ENCODE measurements at regions not wholly inside any gene's neighbourhood (a gene's known extent, or its start where the extent isn't known, plus 50 kb on each side); places are given as distances from the start of the nearest gene placed in this dataset.

- WGBS, result 81% methylated on average over 5 of the region's 5 CpGs
- H3K9me3 ChIP-seq (ENCODE audit: insufficient read depth, low read depth, low read length), result no peaks in the 10 kb centered on the region
- no peak overlapping the region for H3K27ac ChIP-seq (ENCODE audit: low read depth, low read length)
- H3K4me3 ChIP-seq (ENCODE audit: low read length), result no peak overlapping the region
- no peaks in the 10 kb centered on the region for H3K27me3 ChIP-seq (ENCODE audit: insufficient read depth, low read length)
- H3K4me1 ChIP-seq (ENCODE audit: insufficient read depth, low read length), result no peaks in the 10 kb centered on the region
- H3K36me3 ChIP-seq (ENCODE audit: insufficient read depth, low read length), result no peaks in the 10 kb centered on the region
- H3K9ac ChIP-seq (ENCODE audit: low read depth, low read length), result no peak overlapping the region
These were observed 287.7 kb downstream of the BMP4 start for GRCh38 chr14:53668897-53669296.

- Histone ChIP-seq H3K9ac (ENCODE audit: low read depth, low read length) (no peak overlapping the region), H3K4me3 (ENCODE audit: low read length) (no peak overlapping the region), H3K9me3 (ENCODE audit: insufficient read depth, low read depth, low read length) (peaks cover 5% of the 10 kb centered on the region; the same call in 1 of the 2 replicates), H3K27ac (ENCODE audit: low read depth, low read length) (no peak overlapping the region), H3K27me3 (ENCODE audit: insufficient read depth, low read length) (no peaks in the 10 kb centered on the region), H3K36me3 (ENCODE audit: insufficient read depth, low read length) (no peaks in the 10 kb centered on the region), H3K4me1 (ENCODE audit: insufficient read depth, low read length) (0 out of 2 replicates have a peak, but pooled peaks cover 2% of the 10 kb centered on the region)
- 69% methylated on average over 3 of the region's 3 CpGs for WGBS
These were observed 292.9 kb downstream of the BMP4 start for GRCh38 chr14:53663709-53664108.

- 0 out of 2 replicates have a peak, but pooled peaks cover 7% of the 10 kb centered on the region for H3K4me1 ChIP-seq (ENCODE audit: insufficient read depth, low read length)
- H3K9ac ChIP-seq (ENCODE audit: low read depth, low read length), result no peak overlapping the region
- no peaks in the 10 kb centered on the region for H3K36me3 ChIP-seq (ENCODE audit: insufficient read depth, low read length)
- no peak overlapping the region for H3K4me3 ChIP-seq (ENCODE audit: low read length)
- no peaks in the 10 kb centered on the region for H3K9me3 ChIP-seq (ENCODE audit: insufficient read depth, low read depth, low read length)
- H3K27me3 ChIP-seq (ENCODE audit: insufficient read depth, low read length), result no peaks in the 10 kb centered on the region
- H3K27ac ChIP-seq (ENCODE audit: low read depth, low read length), result no peak overlapping the region
- WGBS, result 85% methylated on average over 1 of the region's 3 CpGs
These were observed 301.4 kb downstream of the BMP4 start for GRCh38 chr14:53655080-53655785.

GRCh38 chr14:53652068-53652467 is 304.6 kb downstream of the BMP4 start:
- Histone ChIP-seq H3K4me1 (ENCODE audit: insufficient read depth, low read length) (peaks cover 3% of the 10 kb centered on the region), H3K9me3 (ENCODE audit: insufficient read depth, low read depth, low read length) (peaks cover 6% of the 10 kb centered on the region; the same call in 1 of the 2 replicates), H3K27ac (ENCODE audit: low read depth, low read length) (no peak overlapping the region), H3K36me3 (ENCODE audit: insufficient read depth, low read length) (no peaks in the 10 kb centered on the region), H3K4me3 (ENCODE audit: low read length) (no peak overlapping the region), H3K27me3 (ENCODE audit: insufficient read depth, low read length) (no peaks in the 10 kb centered on the region), H3K9ac (ENCODE audit: low read depth, low read length) (no peak overlapping the region)
- WGBS, result 92% methylated on average over 1 of the region's 1 CpG

- H3K4me1 ChIP-seq (ENCODE audit: insufficient read depth, low read length), result peaks cover 11% of the 10 kb centered on the region
- no peak overlapping the region for H3K4me3 ChIP-seq (ENCODE audit: low read length)
- WGBS, result 94% methylated on average over 3 of the region's 3 CpGs
- no peaks in the 10 kb centered on the region for H3K27me3 ChIP-seq (ENCODE audit: insufficient read depth, low read length)
- H3K9me3 ChIP-seq (ENCODE audit: insufficient read depth, low read depth, low read length), result peaks cover 6% of the 10 kb centered on the region; the same call in 1 of the 2 replicates
- H3K9ac ChIP-seq (ENCODE audit: low read depth, low read length), result no peak overlapping the region
- no peaks in the 10 kb centered on the region for H3K36me3 ChIP-seq (ENCODE audit: insufficient read depth, low read length)
- H3K27ac ChIP-seq (ENCODE audit: low read depth, low read length), result no peak overlapping the region
These were observed 305.4 kb downstream of the BMP4 start for GRCh38 chr14:53651096-53651740.

GRCh38 chr14:53646925-53647324 is 309.7 kb downstream of the BMP4 start:
- peak overlapping the region; percentile 41; the same call in 1 of the 2 replicates for H3K27ac ChIP-seq (ENCODE audit: low read depth, low read length)

GRCh38 chr14:53640695-53641094 is 315.9 kb downstream of the BMP4 start:
- Histone ChIP-seq H3K27ac (ENCODE audit: low read depth, low read length) (no peak overlapping the region), H3K9ac (ENCODE audit: low read depth, low read length) (no peak overlapping the region), H3K27me3 (ENCODE audit: insufficient read depth, low read length) (no peaks in the 10 kb centered on the region), H3K4me1 (ENCODE audit: insufficient read depth, low read length) (no peaks in the 10 kb centered on the region), H3K9me3 (ENCODE audit: insufficient read depth, low read depth, low read length) (peaks cover 3% of the 10 kb centered on the region; the same call in 1 of the 2 replicates), H3K36me3 (ENCODE audit: insufficient read depth, low read length) (no peaks in the 10 kb centered on the region), H3K4me3 (ENCODE audit: low read length) (no peak overlapping the region)
- 81% methylated on average over 4 of the region's 4 CpGs for whole genome bisulfite sequencing

More at GRCh38 chr14:53646925-53647324, 309.7 kb downstream of the BMP4 start:
- Histone ChIP-seq H3K27me3 (ENCODE audit: insufficient read depth, low read length) (no peaks in the 10 kb centered on the region), H3K9me3 (ENCODE audit: insufficient read depth, low read depth, low read length) (peaks cover 9% of the 10 kb centered on the region; the same call in 1 of the 2 replicates), H3K9ac (ENCODE audit: low read depth, low read length) (no peak overlapping the region), H3K4me3 (ENCODE audit: low read length) (no peak overlapping the region), H3K36me3 (ENCODE audit: insufficient read depth, low read length) (no peaks in the 10 kb centered on the region), H3K4me1 (ENCODE audit: insufficient read depth, low read length) (peaks cover 16% of the 10 kb centered on the region)

GRCh38 chr14:53638966-53639365 is 317.7 kb downstream of the BMP4 start:
- 82% methylated on average over 1 of the region's 1 CpG for WGBS
- no peaks in the 10 kb centered on the region for H3K36me3 ChIP-seq (ENCODE audit: insufficient read depth, low read length)
- H3K9ac ChIP-seq (ENCODE audit: low read depth, low read length), result no peak overlapping the region
- H3K27me3 ChIP-seq (ENCODE audit: insufficient read depth, low read length), result no peaks in the 10 kb centered on the region
- H3K4me1 ChIP-seq (ENCODE audit: insufficient read depth, low read length), result no peaks in the 10 kb centered on the region
- H3K9me3 ChIP-seq (ENCODE audit: insufficient read depth, low read depth, low read length), result peaks cover 3% of the 10 kb centered on the region; the same call in 1 of the 2 replicates
- H3K4me3 ChIP-seq (ENCODE audit: low read length), result no peak overlapping the region
- H3K27ac ChIP-seq (ENCODE audit: low read depth, low read length), result no peak overlapping the region

GRCh38 chr14:53634793-53635192 is 321.8 kb downstream of the BMP4 start:
- H3K9me3 ChIP-seq (ENCODE audit: insufficient read depth, low read depth, low read length), result no peaks in the 10 kb centered on the region
- no peaks in the 10 kb centered on the region for H3K4me1 ChIP-seq (ENCODE audit: insufficient read depth, low read length)
- WGBS, result 92% methylated on average over 4 of the region's 4 CpGs
- no peak overlapping the region for H3K4me3 ChIP-seq (ENCODE audit: low read length)
- no peaks in the 10 kb centered on the region for H3K36me3 ChIP-seq (ENCODE audit: insufficient read depth, low read length)
- H3K27me3 ChIP-seq (ENCODE audit: insufficient read depth, low read length), result no peaks in the 10 kb centered on the region
- H3K27ac ChIP-seq (ENCODE audit: low read depth, low read length), result no peak overlapping the region
- no peak overlapping the region for H3K9ac ChIP-seq (ENCODE audit: low read depth, low read length)

- H3K27me3 ChIP-seq (ENCODE audit: insufficient read depth, low read length), result no peaks in the 10 kb centered on the region
- H3K36me3 ChIP-seq (ENCODE audit: insufficient read depth, low read length), result no peaks in the 10 kb centered on the region
- WGBS, result 90% methylated on average over 4 of the region's 5 CpGs
These were observed 326.3 kb downstream of the BMP4 start for GRCh38 chr14:53630336-53630735.

GRCh38 chr14:53628732-53629430 is 327.7 kb downstream of the BMP4 start:
- Histone ChIP-seq H3K9me3 (ENCODE audit: insufficient read depth, low read depth, low read length) (no peaks in the 10 kb centered on the region), H3K4me3 (ENCODE audit: low read length) (no peak overlapping the region), H3K4me1 (ENCODE audit: insufficient read depth, low read length) (peaks cover 6% of the 10 kb centered on the region), H3K27me3 (ENCODE audit: insufficient read depth, low read length) (no peaks in the 10 kb centered on the region), H3K9ac (ENCODE audit: low read depth, low read length) (no peak overlapping the region), H3K27ac (ENCODE audit: low read depth, low read length) (no peak overlapping the region), H3K36me3 (ENCODE audit: insufficient read depth, low read length) (no peaks in the 10 kb centered on the region)
- WGBS, result 90% methylated on average over 5 of the region's 6 CpGs

More at GRCh38 chr14:53630336-53630735, 326.3 kb downstream of the BMP4 start:
- Histone ChIP-seq H3K4me1 (ENCODE audit: insufficient read depth, low read length) (peaks cover 6% of the 10 kb centered on the region), H3K4me3 (ENCODE audit: low read length) (no peak overlapping the region), H3K9ac (ENCODE audit: low read depth, low read length) (no peak overlapping the region), H3K27ac (ENCODE audit: low read depth, low read length) (no peak overlapping the region), H3K9me3 (ENCODE audit: insufficient read depth, low read depth, low read length) (no peaks in the 10 kb centered on the region)

All from HUES64 (cell line).